SIG-M5 treated with dmso at 0.1 percent for 504 hours (cell line): ENCODE measurements at regions not wholly inside any gene's neighbourhood (a gene's known extent, or its start where the extent isn't known, plus 50 kb on each side); places are given as distances from the start of the nearest gene placed in this dataset.
"Not testable (repeated sequence)": the region's sequence is repeated elsewhere in the genome, so short reads cannot be mapped to it uniquely, and the experiment has no call there.

Experiments used
- DNase-seq: peaks from one replicate; lab custom pipeline; 2025; ENCODE audit not compliant: unreplicated experiment; lab: John Stamatoyannopoulos, UW

GRCh38 chr9:38133595-38133994 lies 64.6 kb upstream of the SHB start:
- no peak for DNase-seq

- no peak for DNase-seq
Observed at GRCh38 chr9:38132956-38133355, 63.9 kb upstream of the SHB start.

- no peak for DNase-seq
Observed at GRCh38 chr9:38131729-38132128, 62.7 kb upstream of the SHB start.

GRCh38 chr9:38130724-38131123 lies 61.7 kb upstream of the SHB start:
- no peak for DNase-seq

GRCh38 chr9:38129366-38129765 lies 60.3 kb upstream of the SHB start:
- no peak for DNase-seq

- DNase-seq, result no peak
Observed at GRCh38 chr9:38128752-38129270, 59.8 kb upstream of the SHB start.

GRCh38 chr9:38127271-38127839 lies 58.3 kb upstream of the SHB start:
- no peak for DNase-seq

- DNase-seq, result no peak
Observed at GRCh38 chr9:38126730-38127129, 57.7 kb upstream of the SHB start.

- DNase-seq, result no peak
Observed at GRCh38 chr9:38125889-38126288, 56.9 kb upstream of the SHB start.

GRCh38 chr9:38123359-38123758 lies 54.3 kb upstream of the SHB start:
- not testable (repeated sequence) for DNase-seq

GRCh38 chr9:38120961-38121360 lies 51.9 kb upstream of the SHB start:
- no peak for DNase-seq

GRCh38 chr9:38119560-38120236 lies 50.7 kb upstream of the SHB start:
- DNase-seq, result no peak

GRCh38 chr9:38118862-38119438 lies 49.9 kb upstream of the SHB start:
- peak; percentile 37 for DNase-seq
